Stimulated activated CD4-positive, alpha-beta T cell treated with anti-CD3 and anti-CD28 coated beads, Interleukin-12 subunit alpha, Interleukin-12 subunit beta, amount 100 ng/mL, for 24 hours (primary cell): ENCODE measurements at regions not wholly inside any gene's neighbourhood (a gene's known extent, or its start where the extent isn't known, plus 50 kb on each side); places are given as distances from the start of the nearest gene placed in this dataset.
"Not testable (repeated sequence)": the region's sequence is repeated elsewhere in the genome, so short reads cannot be mapped to it uniquely, and the experiment has no call there.

Experiments used
- DNase-seq, 2 experiments: peaks; one replicate each; pipeline ENCODE4 v3.0.0-alpha.2; 2020; ENCODE audit warnings: low read depth in 2 of 2

DNA sequence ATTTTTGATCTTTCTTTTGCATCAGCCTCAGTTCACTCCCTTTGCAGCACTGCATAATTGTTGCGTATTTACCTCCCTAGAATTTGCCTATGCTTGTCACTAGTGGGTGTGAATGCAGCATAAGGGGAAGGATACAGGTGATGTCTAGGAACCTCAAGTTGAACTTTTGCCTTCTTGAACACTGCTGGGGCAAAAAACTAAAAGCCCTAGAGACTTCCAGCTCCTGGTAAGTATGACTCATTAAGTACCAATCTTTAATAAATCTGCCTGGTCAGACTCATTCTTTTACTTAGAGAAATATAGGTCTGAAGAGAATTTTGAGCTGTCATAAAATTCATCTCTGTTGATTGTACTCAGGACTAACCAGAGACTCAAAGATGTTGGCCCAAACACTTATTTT is 547.3 kb upstream of the FANCL start:
- DNase-seq = no peak

DNA sequence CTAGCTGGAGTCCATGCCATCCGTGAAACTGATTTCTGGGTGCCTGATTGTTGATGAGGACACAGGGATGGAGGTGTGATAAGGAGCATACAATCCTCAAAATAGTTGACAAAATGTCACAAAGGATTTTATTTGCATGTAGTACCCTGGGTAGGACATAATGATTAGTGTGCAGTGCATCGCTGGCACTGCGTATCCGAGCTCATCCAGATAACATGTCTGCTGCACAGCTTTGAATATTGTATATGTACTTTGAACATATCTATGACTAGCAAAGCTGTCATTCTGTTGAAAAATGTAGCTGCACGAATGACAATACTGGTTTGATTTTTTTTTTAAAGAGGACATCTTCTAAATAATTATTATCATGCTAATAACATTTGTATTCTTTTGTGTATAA is 529.7 kb upstream of the FANCL start:
- no peak for DNase-seq

DNA sequence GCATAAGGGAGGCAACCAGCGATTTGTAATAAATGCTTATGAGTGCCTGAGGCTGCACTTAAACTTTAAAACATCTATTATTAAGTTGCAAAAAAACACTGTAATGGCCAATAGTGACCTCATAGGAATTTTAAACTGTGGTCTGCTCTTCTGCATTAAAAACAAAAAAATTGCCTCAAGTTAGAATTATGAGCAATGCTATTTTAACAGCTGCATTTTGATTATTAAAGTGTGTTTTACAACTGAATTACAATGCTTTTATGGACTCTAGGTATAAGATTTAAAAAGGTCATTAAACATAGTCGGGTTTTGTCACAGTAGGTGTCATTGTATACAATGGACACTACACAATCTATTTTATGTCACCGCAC is 528.7 kb upstream of the FANCL start:
- no peak for DNase-seq

DNA sequence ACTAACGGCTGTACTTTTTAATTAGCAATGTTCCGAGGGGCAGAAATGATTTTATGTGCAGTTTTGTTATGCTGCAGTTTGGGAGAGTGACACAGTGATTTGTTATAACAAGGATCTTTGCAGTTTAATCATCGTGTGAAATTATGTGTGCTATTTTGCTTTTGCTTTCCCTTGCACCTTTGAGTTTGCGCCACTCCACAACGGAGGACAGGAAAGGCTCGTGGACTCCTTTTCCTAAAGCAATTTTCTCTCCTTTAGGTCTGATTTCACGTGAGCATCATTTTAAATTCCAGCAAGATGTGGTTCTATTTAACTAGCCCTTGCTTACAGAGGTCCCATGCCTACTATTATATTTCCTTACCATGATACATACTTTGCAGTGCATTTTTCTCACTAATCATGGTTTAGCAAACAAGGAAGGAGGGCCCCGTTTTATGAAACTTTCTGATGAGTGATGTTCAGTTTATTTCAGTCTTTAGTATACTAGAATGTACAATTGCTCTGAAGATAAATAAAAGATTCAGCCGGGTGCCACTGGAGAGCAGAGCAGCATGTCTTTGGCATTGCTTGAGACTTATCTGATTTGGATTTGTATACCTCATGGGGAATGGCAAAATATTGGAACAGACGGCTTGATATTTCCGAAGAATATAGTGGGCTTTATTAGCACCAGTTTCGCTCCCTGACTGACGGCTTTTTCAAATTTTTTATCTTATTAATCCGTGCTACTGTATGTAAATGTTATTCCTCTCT is 528.2 kb upstream of the FANCL start:
- no peak for DNase-seq

DNA sequence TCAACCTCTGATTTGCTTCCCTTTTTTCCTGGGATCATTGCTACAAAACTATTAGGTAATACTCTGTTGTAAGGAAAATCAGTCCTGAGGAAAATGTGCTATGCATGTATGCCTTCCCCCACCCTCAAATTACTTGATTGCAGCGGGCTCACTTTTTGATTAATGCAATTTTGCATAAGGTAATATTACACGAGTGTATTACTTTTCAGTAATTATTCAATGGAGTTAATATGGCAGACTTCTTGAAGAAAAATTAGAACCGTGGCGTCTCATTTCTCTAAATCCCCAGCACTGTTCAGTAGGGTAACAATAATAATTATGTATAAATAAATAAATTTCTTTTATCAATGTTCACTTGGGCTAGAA is 527.6 kb upstream of the FANCL start:
- DNase-seq = no peak

DNA sequence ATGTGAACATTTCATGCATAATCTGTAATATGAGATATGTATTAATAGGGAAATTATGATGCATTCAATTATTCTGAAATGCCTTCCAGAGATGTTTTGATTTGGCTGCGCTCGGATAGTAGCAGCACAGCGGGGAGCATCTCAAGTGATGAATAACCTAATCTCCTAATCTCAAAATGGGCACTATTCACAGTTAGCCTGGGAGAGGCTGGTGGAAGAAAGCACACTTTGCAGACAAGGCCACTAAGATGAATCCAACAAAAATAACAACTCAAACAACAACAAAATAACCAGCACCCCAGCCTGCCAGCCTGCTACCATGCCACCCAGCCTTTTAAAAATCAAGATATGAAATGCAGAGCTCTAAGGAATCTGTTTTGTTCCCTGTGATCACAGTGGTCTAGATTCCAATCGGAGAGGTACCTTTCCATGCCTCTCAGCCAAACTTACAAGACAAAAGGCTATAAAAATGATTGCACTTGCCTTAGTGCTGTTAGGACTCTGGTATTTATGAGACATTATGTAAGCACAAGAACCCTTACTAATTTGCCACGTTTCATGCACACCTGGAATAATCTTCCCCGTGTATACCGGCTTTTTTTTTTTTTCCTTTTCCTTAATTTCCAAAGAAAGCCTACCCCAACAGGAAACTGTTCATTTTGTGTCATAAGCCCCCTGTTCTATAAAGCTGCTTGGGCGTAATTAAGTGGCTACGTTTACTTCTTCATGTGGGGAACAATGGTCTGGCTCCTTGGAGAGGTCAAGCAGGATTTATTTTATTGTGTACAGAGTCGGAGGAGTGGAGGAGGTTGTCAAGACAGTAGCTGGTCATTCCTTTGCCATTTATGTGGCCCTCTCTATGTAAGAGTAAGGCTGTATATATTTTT is 526.9 kb upstream of the FANCL start:
- DNase-seq = no peak

DNA sequence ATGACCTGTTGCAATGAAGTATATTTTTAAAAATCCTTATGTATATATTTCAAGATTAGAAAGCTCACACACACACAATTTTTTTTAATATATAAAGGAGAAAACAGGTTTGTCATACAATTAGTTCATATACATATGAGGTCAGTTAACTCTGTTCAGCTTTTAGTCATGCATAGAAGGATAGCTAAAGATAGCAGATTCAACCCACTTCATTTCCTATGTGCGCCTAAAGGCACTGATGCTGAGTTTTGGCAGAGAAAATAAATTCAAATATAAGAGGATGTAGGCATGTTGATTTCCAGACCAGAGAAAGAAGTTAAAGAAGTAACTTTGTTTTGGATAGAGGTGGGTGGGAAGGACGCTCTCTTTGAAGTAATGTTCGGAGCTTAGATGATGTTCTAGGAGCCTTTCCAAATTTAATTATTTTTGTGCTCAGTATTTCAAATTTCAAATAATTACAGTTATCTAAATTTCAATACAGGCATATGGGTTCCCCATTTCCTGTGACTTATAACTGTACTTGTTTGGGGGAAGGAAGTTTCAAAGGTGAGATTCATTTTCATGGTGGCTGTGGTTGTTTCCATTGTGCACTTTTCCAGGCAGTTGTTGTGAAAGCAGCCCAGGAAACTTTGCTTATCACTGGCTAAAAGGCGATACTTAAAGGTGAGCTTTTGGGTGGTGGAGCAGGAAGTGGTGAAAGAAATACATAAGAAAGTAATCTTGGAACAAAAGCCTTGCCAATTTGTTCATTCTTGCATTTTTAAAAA is 523.4 kb upstream of the FANCL start:
- no peak for DNase-seq

DNA sequence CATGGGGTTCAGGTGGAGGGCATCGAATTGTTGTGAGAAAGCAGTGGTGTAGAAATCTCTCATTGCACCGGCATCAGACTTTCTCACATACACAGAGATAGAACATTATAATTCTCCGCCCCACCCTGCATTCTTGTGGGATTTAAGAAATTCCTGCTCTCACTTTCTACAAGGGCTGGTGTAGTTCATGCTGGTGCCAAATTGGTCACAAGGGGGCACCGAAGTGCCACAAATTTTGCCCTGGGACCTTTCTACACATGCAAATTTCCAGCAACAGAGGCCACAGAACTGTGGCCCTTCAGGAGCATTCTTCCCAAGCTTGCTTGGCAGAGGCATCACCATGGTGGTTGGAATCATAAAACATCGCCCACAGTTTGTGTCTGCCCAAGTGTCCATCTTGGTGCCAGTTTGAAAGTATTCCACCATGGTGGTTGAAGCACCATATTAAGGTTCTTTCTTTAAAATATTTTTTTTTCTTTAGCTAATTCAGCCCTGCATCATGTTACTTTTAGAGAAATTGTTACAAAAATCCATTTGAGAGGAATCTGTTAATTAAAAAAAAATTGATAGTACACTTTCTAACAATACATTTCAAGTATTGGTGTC is 521.2 kb upstream of the FANCL start:
- DNase-seq = peak in 1 of 2 experiments; percentile 3

DNA sequence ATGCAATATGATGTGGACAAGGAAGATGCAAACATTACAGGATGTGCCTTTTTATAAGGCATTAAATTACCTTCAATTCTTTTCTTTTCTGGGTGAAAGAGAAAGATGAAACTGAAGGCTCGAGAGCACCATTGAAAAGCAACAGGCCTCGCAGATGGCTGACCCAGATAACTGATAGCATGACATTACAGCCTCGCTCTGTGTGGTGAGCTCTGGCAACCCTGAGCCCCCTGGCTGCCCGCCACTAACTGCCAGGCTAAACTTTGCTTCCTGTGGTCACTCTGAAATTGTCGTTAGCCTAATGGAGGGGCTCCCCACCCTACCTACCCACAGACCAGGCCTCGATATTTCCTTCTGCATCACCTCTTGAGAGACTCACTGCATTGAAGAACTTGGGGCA is 516.8 kb upstream of the FANCL start:
- DNase-seq = no peak

DNA sequence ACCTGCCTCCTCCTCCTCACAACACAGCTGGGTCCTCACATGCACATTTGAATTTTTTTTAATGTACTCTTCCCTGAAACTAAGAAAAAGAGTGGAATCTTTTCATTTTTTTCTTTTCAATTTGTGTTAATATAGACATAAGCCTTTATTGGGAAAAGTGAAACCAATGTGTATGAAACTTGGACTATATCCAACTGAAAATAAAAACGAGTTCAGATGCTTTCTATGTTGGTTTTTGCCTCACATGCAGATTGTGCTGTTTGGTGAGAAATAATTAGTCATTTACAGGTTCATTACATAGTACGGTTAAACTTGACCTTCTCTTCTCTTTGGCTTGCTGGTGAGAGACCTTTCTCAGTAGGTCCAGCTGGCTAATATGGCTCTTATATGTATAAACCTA is 515.2 kb upstream of the FANCL start:
- no peak for DNase-seq

DNA sequence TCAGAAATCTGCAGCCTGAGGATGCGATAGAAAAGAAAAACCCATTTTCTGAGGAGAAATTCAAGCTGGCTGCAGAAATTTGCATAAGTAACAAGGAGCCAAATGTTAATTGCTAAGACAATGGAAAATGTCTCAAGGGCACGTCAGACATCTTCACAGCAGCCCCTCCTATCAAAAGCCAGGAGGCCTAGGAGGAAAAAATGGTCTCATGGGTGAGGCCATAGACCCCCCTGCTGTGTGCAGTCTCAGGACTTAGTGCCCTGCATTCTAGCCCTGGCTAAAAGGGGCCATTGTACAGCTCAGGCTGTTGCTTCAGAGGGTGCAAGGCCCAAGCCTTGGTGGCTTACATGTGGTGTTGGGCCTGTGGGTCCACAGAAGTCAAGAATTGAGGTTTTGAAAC is 511.4 kb upstream of the FANCL start:
- DNase-seq = not testable (repeated sequence)

DNA sequence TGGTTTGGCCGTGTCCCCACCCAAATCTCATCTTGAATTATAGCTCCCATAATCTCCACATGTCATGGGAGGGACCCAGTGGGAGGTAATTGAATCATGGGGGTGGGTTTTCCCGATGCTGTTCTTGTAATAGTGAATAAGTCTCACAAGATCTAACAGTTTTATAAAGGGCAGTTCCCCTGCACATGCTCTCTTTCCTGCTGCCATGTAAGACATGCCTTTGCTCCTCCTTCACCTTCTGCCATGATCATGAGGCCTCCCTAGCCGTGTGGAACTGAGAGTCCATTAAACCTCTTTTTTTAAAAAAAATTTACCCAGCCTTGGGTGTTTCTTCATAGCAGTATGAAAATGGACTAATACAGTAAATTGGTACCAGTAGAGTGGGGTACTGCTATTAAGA is 510.6 kb upstream of the FANCL start:
- DNase-seq = not testable (repeated sequence)

DNA sequence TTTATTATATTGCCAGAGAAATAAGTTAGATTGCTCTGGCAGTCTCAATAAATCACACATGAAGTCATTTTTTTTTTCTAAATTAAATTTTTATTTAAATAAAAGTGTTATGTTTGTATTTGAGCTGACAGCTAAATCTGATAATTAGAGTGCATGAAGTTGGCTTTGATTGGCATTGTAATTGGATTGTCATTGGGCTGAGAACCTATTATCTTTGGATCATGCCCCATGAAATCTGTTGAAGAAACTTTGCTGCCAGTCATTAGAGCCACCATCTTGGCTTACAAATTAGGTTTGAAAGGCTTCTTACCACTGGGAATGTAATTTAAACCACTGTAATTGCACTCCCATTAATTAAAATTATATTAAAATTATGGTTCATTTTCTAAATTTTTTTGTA is 507.9 kb upstream of the FANCL start:
- DNase-seq = no peak

DNA sequence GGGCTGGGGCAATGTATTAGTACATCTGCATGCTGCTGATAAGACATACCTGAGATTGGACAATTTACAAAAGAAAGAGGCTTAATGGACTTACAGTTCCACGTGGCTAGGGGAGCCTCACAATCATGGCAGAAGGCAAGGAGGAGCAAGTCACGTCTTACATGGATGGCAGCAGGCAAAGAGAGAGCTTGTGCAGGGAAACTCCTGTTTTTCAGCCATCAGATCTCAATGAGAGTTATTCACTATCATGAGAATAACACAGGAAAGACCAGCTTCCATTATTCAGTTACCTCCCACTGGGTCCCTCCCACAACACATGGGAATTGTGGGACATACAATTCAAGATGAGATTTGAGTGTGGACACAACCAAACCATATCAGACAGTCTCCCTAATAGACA is 504.2 kb upstream of the FANCL start:
- not testable (repeated sequence) for DNase-seq

DNA sequence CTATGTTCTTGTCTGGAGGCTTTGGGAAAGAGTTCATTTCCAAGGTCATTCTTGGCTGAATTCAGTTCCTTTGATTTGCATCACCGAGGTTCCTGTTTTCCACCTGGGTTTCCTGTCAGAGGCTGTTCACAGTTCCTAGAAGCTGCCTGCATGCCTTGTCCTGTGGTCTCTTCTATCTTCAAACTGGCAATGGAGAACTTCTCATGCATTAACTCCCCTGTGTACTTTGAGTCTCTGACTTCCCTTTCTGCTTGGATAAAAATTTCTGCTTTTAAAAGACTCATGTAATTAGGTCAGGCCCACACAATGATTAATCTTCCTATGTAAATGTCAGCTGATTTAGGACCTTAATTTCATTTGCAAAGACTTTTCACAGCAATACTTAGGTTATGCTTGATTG is 499.3 kb upstream of the FANCL start:
- no peak for DNase-seq

DNA sequence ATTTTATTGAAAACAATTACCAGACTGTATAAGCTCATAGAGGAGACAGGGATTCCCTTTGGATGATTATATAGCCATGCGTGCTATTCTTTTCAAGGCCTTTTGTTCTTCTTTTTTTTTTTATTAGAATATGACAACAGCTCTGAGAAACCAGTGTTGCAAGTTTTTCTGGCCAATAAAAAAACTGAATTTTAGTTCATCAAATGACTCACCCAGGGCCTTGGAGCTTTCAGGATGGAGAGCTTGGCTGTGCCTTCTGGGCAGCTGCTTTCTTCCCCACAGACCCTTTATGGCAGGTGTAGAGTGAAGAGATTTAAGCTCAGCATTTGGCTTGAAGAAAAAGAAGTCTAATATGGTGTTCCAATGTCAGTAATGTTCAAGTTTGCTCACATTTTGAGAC is 497.9 kb upstream of the FANCL start:
- DNase-seq = no peak

DNA sequence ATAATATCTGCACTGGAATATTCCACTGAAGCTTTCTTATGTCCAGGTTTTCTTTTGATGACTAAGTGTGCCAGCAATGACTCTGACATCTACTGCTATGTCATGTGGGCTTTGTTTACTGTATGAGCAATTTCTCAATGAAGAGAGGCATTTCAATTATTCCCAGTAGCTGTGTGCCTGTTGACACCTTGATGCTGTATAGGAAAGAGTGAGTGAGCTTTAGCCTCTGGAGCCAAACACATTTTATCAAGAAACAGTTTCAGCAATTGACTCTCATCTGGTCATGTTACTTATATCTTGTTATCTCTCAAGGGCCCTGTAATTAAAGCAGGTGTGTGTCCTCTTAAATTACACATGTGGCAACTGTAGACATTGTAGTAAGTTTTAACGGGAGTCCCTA is 493.2 kb upstream of the FANCL start:
- no peak for DNase-seq

DNA sequence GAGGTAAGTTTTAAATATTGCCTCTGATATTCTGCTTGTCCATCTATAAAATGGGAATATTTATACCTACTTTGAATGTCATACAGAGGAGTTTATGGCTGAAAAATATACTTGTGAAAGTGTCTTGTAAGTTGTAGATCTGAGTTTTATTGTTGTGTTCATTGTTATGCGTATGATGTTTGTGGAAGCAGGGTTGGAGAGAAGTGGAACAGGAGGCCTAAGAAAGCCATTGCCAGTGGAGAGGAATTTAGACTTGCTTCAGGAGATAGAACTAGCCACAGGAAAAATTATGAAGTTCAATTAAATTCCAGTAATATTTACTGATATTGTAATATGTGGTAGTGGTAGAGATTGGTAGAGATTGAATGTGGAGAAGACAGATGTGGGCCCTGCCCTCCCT is 491.9 kb upstream of the FANCL start:
- DNase-seq = no peak

DNA sequence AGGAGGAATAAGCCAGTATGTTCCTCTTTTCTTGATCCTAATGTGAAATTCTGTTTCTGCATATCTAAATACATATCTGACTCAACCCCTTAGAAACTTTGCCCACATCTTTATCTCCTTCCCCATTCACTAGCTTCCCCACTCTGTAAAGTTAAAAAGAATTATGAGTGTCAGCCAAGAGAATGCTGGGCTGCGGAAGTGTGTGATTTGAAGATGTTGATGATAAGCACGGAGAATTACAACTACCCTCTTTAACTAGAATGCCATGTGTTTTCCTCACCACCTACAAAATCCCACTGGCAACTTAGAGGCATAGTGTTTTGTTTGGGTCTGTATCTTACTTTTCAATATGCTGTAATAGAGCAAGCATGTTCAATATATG is 490.4 kb upstream of the FANCL start:
- DNase-seq = no peak

DNA sequence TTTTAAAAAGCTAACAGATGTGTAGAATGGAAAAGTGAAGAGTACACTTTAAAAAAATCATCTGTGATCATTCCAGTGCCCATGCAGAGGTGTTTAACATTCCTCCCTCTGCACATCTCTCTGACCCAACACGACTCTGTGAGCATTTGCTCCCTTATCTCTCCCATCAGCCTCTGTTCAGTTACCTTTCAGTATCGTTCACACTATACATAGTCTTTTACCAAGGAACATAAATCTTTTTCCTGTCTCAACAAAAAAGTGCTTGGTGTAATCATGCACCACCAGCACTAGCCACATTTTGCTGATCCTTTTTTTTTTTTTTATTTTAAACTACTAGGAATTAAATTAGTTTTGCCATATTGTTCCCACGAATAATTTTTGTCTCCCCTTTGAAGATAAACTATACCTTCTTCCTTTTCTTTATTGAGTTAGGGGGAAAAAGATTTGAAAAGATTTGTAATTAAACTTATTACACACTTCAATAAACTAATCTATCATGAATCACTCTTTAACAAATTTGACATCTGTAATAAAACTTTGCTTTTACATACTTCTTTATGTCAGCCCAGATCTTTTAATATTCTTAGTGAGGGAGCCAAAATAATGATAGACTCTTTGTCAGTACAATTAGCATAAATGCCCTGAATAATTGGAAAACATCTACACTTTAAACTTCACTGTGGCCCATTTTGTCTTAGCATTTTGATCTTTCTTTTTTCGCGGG is 489.8 kb upstream of the FANCL start:
- DNase-seq = no peak

DNA sequence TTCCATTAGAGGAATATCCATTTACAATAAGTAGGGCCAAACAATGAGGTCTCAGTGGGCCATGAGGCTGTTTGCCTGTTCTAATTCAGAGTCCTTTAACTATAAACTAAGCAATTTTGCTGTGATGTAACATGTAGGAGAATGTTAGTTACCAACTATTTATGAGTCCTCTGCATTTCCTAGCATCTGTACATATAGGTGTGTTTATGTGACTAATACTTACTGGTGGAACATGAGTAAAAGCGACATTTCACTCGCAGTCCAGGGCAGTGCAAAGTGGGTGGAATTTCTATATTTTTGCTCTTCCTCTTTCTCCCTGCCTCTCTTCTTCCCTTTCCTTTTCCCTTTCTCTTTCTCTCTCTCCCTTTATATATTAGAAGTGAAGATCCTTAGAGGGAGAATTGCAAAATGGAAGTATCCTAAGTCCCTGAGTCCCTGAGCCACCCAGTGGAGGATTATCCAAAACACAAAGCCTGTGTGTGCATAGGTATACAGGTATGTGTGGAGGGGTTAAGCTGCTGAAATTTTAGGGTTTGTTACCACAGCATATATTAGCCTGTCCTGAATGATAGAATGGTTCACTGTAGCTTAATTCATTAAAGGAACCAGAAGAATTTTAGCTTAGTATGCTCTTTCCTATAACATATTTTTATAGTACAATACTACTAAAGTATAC is 487.0 kb upstream of the FANCL start:
- DNase-seq = no peak
